Activated CD8-positive, alpha-beta memory T cell treated with anti-CD3 and anti-CD28 coated beads for 1 hour (primary cell): ENCODE measurements at regions not wholly inside any gene's neighbourhood (a gene's known extent, or its start where the extent isn't known, plus 50 kb on each side); places are given as distances from the start of the nearest gene placed in this dataset.

Experiments used
- DNase-seq, 2 donors: peaks; one replicate each; pipeline ENCODE4 v3.0.0-alpha.2; 2020; ENCODE audit warnings: low read depth in 1 of 2; ENCODE audit errors: extremely low read depth in 1 of 2

GRCh38 chr4:57501720-57502119, 391.5 kb upstream of the IGFBP7 start:
- no peak for DNase-seq

- no peak for DNase-seq
Observed at GRCh38 chr4:57499786-57500185, 389.6 kb upstream of the IGFBP7 start.

- no peak for DNase-seq
Observed at GRCh38 chr4:57498251-57498650, 388.1 kb upstream of the IGFBP7 start.

GRCh38 chr4:57496697-57497471, 386.7 kb upstream of the IGFBP7 start:
- DNase-seq: no peak

GRCh38 chr4:57494821-57495220, 384.6 kb upstream of the IGFBP7 start:
- DNase-seq: no peak

GRCh38 chr4:57492251-57492878, 382.2 kb upstream of the IGFBP7 start:
- DNase-seq: no peak

- DNase-seq: no peak
Observed at GRCh38 chr4:57491388-57491787, 381.2 kb upstream of the IGFBP7 start.

- DNase-seq: no peak
Observed at GRCh38 chr4:57490520-57491255, 380.5 kb upstream of the IGFBP7 start.

GRCh38 chr4:57488366-57489162, 378.4 kb upstream of the IGFBP7 start:
- DNase-seq: no peak

- no peak for DNase-seq
Observed at GRCh38 chr4:57475424-57475823, 365.2 kb upstream of the IGFBP7 start.

- no peak for DNase-seq
Observed at GRCh38 chr4:57465321-57466056, 355.3 kb upstream of the IGFBP7 start.

GRCh38 chr4:57462843-57463242, 352.7 kb upstream of the IGFBP7 start:
- no peak for DNase-seq

GRCh38 chr4:57460967-57461366, 350.8 kb upstream of the IGFBP7 start:
- no peak for DNase-seq

GRCh38 chr4:57448901-57449300, 338.7 kb upstream of the IGFBP7 start:
- no peak for DNase-seq

- DNase-seq: no peak
Observed at GRCh38 chr4:57448452-57448851, 338.3 kb upstream of the IGFBP7 start.

- no peak for DNase-seq
Observed at GRCh38 chr4:57446266-57446665, 336.1 kb upstream of the IGFBP7 start.

- DNase-seq: no peak
Observed at GRCh38 chr4:57445686-57446085, 335.5 kb upstream of the IGFBP7 start.

- no peak for DNase-seq
Observed at GRCh38 chr4:57444671-57445070, 334.5 kb upstream of the IGFBP7 start.

GRCh38 chr4:57443787-57444186, 333.6 kb upstream of the IGFBP7 start:
- DNase-seq: no peak

- no peak for DNase-seq
Observed at GRCh38 chr4:57443308-57443707, 333.1 kb upstream of the IGFBP7 start.
